NT2/D1 (cell line): ENCODE measurements at regions not wholly inside any gene's neighbourhood (a gene's known extent, or its start where the extent isn't known, plus 50 kb on each side); places are given as distances from the start of the nearest gene placed in this dataset.

ENCODE experiments used
- DNase-seq: peaks from one replicate; pipeline ENCODE4 v3.0.0-alpha.2; 2011; ENCODE audit warnings: low read depth, low spot score
- H3K27me3 ChIP-seq: 2 replicates; pipeline ENCODE4 v1.6.0; 2011; ENCODE audit warnings: mild to moderate bottlenecking; ENCODE audit not compliant: insufficient read length, insufficient read depth
- H3K36me3 ChIP-seq: 2 replicates; pipeline ENCODE4 v1.6.1; 2011; ENCODE audit warnings: mild to moderate bottlenecking, low read length, mixed read lengths; ENCODE audit not compliant: insufficient read depth, insufficient read length
- H3K4me1 ChIP-seq: 2 replicates; pipeline ENCODE4 v1.5.1; 2011; ENCODE audit not compliant: insufficient read depth, insufficient read length
- H3K4me3 ChIP-seq: 2 replicates; pipeline ENCODE4 v1.5.1; 2011; ENCODE audit warnings: low read depth; ENCODE audit not compliant: insufficient read length
- H3K9ac ChIP-seq: 2 replicates; pipeline ENCODE4 v1.6.0; 2011; ENCODE audit warnings: low read depth; ENCODE audit not compliant: insufficient read length
- H3K9me3 ChIP-seq: 2 replicates; pipeline ENCODE4 v1.5.1; 2011; ENCODE audit warnings: mild to moderate bottlenecking, low read length; ENCODE audit not compliant: insufficient read depth
- SUZ12 ChIP-seq: IDR thresholded peaks from 2 replicates; pipeline ENCODE4 v1.6.1; 2011; ENCODE audit not compliant: insufficient read length, insufficient read depth; ENCODE audit errors: extremely low read depth
- YY1 ChIP-seq: IDR thresholded peaks from 2 replicates; pipeline ENCODE4 v1.6.1; 2011; ENCODE audit not compliant: insufficient read length, insufficient read depth
- ZNF274 ChIP-seq: IDR thresholded peaks from 2 replicates; pipeline ENCODE4 v1.6.1; 2011; ENCODE audit warnings: mild to moderate bottlenecking, low read depth, low read length

DNA sequence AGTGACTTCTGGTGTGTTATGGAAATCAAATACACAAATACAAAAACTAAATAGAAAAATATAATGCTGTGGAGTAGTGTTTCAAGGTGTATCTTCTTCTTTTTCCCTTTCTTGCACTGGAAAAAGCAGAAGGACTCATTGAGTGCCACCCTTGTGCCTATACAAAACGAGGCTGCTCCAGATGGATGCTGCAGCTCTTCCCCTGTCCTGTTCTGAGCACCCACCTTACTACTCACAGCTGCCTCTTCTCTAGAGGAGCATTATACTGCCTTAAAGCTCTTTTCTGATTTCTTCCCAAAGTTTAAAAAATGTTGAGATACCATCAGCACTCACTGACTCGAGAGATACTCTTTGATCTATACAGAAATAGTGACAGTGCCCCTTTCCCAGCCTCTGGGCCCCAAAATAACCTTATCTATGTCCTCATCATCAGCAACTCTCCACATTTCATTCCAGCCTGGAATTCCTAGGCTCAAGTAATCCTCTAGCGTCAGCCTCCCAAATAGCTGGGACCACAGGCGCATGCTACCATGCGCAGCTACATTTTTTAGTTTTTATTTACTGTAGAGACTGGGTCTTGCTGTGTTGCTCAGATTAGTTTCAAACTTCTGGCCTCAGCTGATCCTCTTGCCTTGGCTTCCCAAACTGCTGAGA lies 1356.1 kb upstream of the NRXN1 start:
- no peaks in the 10 kb centered on the region for H3K4me1 ChIP-seq
- no peaks in the 10 kb centered on the region for H3K9me3 ChIP-seq
- no peaks in the 10 kb centered on the region for H3K36me3 ChIP-seq
- no peak for DNase-seq
- H3K9ac ChIP-seq, result no peak overlapping the region
- TF ChIP-seq SUZ12 (no peak), YY1 (no peak), ZNF274 (no peak)
- H3K27me3 ChIP-seq, result no peaks in the 10 kb centered on the region
- H3K4me3 ChIP-seq, result no peak overlapping the region

DNA sequence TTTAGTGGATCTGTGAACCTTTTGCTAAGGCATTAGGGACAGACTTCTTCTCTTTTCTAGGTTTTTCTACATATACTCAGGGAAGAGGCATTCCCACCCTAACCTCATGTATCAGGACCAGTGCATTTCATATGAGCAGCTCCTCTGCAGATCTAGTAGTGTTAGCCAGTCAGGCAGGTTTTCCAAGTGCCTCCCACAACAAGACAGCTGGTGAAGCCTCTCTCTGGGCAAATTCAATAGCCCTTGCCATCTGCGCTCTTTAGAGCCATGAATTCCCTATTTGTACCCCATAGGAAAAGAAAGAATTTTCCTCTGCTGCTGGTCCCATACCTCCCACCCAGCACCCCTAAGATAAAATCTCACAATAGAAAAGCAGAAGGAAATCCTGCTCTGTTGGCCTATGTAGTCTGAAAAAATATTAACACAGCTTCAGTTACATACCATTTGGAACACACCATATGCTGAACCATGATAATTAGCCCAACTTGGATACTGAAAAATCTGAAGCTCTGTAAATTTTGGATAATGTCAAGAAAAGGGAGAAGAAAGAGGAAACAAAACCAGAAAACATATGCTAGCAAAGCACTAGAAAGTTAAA lies 1354.6 kb upstream of the NRXN1 start:
- no peak overlapping the region for H3K9ac ChIP-seq
- no peaks in the 10 kb centered on the region for H3K4me1 ChIP-seq
- no peak overlapping the region for H3K4me3 ChIP-seq
- no peaks in the 10 kb centered on the region for H3K27me3 ChIP-seq
- no peaks in the 10 kb centered on the region for H3K36me3 ChIP-seq
- H3K9me3 ChIP-seq, result no peaks in the 10 kb centered on the region
- no peak for DNase-seq
- TF ChIP-seq ZNF274 (no peak), SUZ12 (no peak), YY1 (no peak)

DNA sequence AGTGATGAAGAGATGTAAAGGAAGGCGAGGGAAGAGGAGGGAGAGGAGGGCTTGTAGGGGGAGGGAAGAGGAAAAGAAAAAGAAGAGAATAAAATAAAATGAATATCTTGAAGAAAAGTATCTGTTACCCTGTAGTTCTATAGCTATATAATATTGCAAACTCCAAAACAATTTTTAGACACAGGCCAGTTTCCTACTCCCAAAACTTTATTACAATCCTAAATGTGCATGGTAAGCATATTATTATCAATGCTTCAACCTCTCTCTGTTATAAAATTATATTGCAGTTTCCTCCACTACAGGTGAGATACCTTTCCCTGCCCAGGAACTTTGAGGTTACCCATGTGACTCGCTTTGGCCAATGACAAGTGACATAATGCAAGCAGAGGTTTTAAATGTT lies 1351.6 kb upstream of the NRXN1 start:
- TF ChIP-seq SUZ12 (no peak), ZNF274 (no peak), YY1 (no peak)
- no peaks in the 10 kb centered on the region for H3K36me3 ChIP-seq
- H3K27me3 ChIP-seq, result no peaks in the 10 kb centered on the region
- H3K4me3 ChIP-seq, result no peak overlapping the region
- H3K9ac ChIP-seq, result no peak overlapping the region
- no peak for DNase-seq
- no peaks in the 10 kb centered on the region for H3K9me3 ChIP-seq
- H3K4me1 ChIP-seq, result no peaks in the 10 kb centered on the region

- Histone ChIP-seq H3K4me1 (no peaks in the 10 kb centered on the region), H3K27me3 (no peaks in the 10 kb centered on the region), H3K9me3 (no peaks in the 10 kb centered on the region), H3K4me3 (no peak overlapping the region), H3K9ac (no peak overlapping the region), H3K36me3 (no peaks in the 10 kb centered on the region)
- TF ChIP-seq YY1 (no peak), ZNF274 (no peak), SUZ12 (no peak)
- no peak for DNase-seq
Observed at GRCh38 chr2:52369178-52369577, 1337.2 kb upstream of the NRXN1 start.

DNA sequence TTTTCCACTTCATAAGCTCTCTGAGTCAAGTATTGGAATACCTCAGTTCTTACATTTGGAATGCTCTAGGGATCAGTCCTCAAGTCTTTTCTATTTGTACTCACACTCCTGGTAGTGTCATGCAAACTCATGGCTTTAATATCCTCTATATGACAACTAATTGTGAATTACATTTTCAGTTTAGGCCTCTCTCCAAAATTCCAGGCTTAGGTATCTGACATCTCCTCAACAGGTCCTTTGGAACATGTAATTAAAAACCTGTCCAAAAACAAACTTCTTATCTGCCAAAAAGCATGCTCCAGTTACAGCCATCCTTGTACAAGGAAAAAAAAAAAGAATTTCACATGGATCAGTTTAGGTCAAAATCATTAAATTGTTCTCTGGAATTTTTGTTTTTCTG lies 1336.2 kb upstream of the NRXN1 start:
- no peak for DNase-seq
- H3K4me1 ChIP-seq, result no peaks in the 10 kb centered on the region
- H3K27me3 ChIP-seq, result no peaks in the 10 kb centered on the region
- H3K4me3 ChIP-seq, result no peak overlapping the region
- H3K9ac ChIP-seq, result no peak overlapping the region
- H3K36me3 ChIP-seq, result no peaks in the 10 kb centered on the region
- peaks cover 10% of the 10 kb centered on the region; the same call in 1 of the 2 replicates for H3K9me3 ChIP-seq
- TF ChIP-seq ZNF274 (no peak), SUZ12 (no peak), YY1 (no peak)

- no peak overlapping the region for H3K9ac ChIP-seq
- no peaks in the 10 kb centered on the region for H3K4me1 ChIP-seq
- no peak overlapping the region for H3K4me3 ChIP-seq
- no peaks in the 10 kb centered on the region for H3K36me3 ChIP-seq
- peaks cover 11% of the 10 kb centered on the region; the same call in 1 of the 2 replicates for H3K9me3 ChIP-seq
- no peaks in the 10 kb centered on the region for H3K27me3 ChIP-seq
- no peak for TF ChIP-seq ZNF274
- TF ChIP-seq SUZ12, result no peak
- no peak for TF ChIP-seq YY1
- DNase-seq, result no peak
Observed at GRCh38 chr2:52365946-52366345, 1334.0 kb upstream of the NRXN1 start.

DNA sequence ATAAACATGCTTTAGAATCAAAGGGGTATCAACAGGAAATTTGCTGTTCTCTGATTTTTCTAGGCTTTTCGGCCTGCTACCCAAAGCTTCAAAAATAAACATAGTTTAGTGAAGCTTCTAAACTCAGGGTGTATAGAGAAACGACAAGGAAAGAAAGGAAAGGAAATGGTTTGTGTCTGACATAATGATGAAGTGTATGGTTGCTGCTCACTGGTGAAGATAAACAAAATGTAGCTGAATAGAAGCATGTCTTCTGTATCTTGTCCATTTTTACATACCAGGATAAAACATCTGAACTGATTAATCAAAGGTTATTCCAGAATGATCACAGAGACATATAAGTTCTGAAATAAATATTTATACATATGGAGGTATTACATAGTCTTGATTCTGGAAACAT lies 1324.6 kb upstream of the NRXN1 start:
- H3K9ac ChIP-seq, result no peak overlapping the region
- no peak overlapping the region for H3K4me3 ChIP-seq
- DNase-seq, result no peak
- no peaks in the 10 kb centered on the region for H3K4me1 ChIP-seq
- TF ChIP-seq SUZ12, result no peak
- no peak for TF ChIP-seq ZNF274
- no peak for TF ChIP-seq YY1
- H3K36me3 ChIP-seq, result peaks cover 7% of the 10 kb centered on the region
- no peaks in the 10 kb centered on the region for H3K27me3 ChIP-seq
- H3K9me3 ChIP-seq, result peaks cover 18% of the 10 kb centered on the region; the same call in 1 of the 2 replicates
